ENCODE measurements at regions not wholly inside any gene's neighbourhood (a gene's known extent, or its start where the extent isn't known, plus 50 kb on each side); places are given as distances from the start of the nearest gene placed in this dataset.

GRCh38 chr4:23161787-23162186 is 469.1 kb downstream of the GBA3 start:
- no peak overlapping the region for H3K4me3 ChIP-seq (ENCODE audit: low read depth, low read length)
- TF ChIP-seq CTCF (IDR thresholded peaks at IDR 0.05; ENCODE audit: insufficient read depth, low read length, missing control alignments), result no peak
- ChIA-PET CTCF (interaction anchor here (0.5 kb wide), 1 partner anchor 79 kb away, joined by 3 read pairs; no protein-coding TSS in a partner anchor), POLR2A (no interaction called here)
- no peak for DNase-seq (ENCODE audit: low read depth, low spot score)

DNA sequence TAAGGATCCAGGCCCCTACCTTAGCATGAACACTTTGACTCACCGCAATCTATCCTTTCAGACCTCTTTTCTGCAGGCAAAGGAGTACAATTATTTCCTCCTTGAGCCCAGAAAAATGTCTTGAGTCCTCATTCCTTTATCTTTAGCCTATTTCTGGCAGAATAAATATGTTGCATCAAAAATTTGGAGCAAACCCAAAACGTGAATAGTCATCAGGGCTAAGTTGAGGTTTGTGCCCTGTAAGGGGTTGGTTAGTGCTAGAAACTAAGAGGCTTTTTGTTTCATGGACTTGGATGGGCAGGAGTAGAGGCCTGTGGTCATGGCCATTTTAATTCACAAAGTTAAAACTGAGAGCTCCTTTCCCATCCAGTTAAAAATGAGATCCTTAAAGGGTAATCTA is 460.3 kb downstream of the GBA3 start:
- DNase-seq (ENCODE audit: low read depth, low spot score), result no peak
- ChIA-PET POLR2A (no interaction called here), CTCF (no interaction called here)
- no peak overlapping the region for H3K4me3 ChIP-seq (ENCODE audit: low read depth, low read length)
- TF ChIP-seq CTCF (IDR thresholded peaks at IDR 0.05; ENCODE audit: insufficient read depth, low read length, missing control alignments), result no peak

- no peak for DNase-seq (ENCODE audit: low read depth, low spot score)
- TF ChIP-seq CTCF (IDR thresholded peaks at IDR 0.05; ENCODE audit: insufficient read depth, low read length, missing control alignments), result no peak
- CTCF ChIA-PET, result no interaction called here
- no peak overlapping the region for H3K4me3 ChIP-seq (ENCODE audit: low read depth, low read length)
- POLR2A ChIA-PET, result no interaction called here
Measured at GRCh38 chr4:23149815-23150214, 457.1 kb downstream of the GBA3 start.

- POLR2A ChIA-PET, result no interaction called here
- CTCF ChIA-PET, result no interaction called here
- no peak for TF ChIP-seq CTCF (IDR thresholded peaks at IDR 0.05; ENCODE audit: insufficient read depth, low read length, missing control alignments)
- no peak for DNase-seq (ENCODE audit: low read depth, low spot score)
- H3K4me3 ChIP-seq (ENCODE audit: low read depth, low read length), result no peak overlapping the region
Measured at GRCh38 chr4:23144707-23145106, 452.0 kb downstream of the GBA3 start.

DNA sequence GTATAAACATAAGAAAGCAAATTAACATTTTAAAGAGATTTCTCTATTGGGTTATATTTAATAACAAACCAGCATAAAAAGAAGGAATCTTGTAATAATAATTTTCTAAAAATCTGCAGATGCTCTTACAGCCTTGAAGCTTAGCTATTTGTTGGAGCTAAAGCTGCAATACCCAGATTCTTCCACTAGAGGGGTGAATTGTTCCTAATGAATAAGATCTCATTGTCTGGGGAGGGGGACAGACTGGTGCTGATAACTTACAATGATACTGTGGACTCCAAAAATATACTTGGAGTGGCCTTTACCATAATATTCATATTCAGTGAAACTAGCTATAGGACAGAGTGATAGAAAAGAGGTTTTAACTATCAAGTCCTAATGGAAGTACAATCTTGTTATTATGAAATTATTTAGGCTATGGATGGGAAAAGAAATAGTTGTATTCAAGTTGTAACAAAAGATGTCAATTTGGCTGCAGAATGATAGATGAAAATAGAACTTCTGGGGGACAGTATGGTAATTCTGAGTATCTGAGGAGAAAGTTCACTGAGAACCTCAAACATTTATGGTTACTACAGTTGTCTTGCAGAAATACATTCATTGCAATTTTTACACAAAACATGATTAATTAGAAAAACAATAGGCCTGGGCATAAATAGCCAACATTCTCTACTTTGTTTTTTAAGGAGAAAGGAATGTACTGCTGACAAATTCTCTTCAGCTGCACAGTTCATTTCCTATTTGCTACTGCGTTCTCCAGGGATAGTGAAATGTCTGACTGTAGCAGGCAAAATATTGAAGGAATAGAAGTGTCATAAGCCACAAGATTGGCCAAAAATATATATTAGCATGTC is 443.3 kb downstream of the GBA3 start:
- POLR2A ChIA-PET, result no interaction called here
- DNase-seq (ENCODE audit: low read depth, low spot score), result no peak
- CTCF ChIA-PET, result interaction anchor here (0.7 to 3.0 kb wide), 12 partner anchors 8 to 238 kb away, joined by 3 to 11 read pairs (median 5); no protein-coding TSS in a partner anchor
- H3K4me3 ChIP-seq (ENCODE audit: low read depth, low read length), result no peak overlapping the region
- peak; percentile 59 for TF ChIP-seq CTCF (IDR thresholded peaks at IDR 0.05; ENCODE audit: insufficient read depth, low read length, missing control alignments)

- ChIA-PET CTCF (interaction anchor here (1.4 to 3.0 kb wide), 3 partner anchors 12 to 25 kb away, joined by 3 to 11 read pairs (median 5); no protein-coding TSS in a partner anchor), POLR2A (no interaction called here)
- DNase-seq (ENCODE audit: low read depth, low spot score), result no peak
- no peak overlapping the region for H3K4me3 ChIP-seq (ENCODE audit: low read depth, low read length)
- TF ChIP-seq CTCF (IDR thresholded peaks at IDR 0.05; ENCODE audit: insufficient read depth, low read length, missing control alignments), result no peak
Measured at GRCh38 chr4:23134331-23134730, 441.6 kb downstream of the GBA3 start.

Measured in AG04449 (cell line).